ENCODE measurements at regions not wholly inside any gene's neighbourhood (a gene's known extent, or its start where the extent isn't known, plus 50 kb on each side); places are given as distances from the start of the nearest gene placed in this dataset.
"Not testable (repeated sequence)": the region's sequence is repeated elsewhere in the genome, so short reads cannot be mapped to it uniquely, and the experiment has no call there.

- no peak for DNase-seq (ENCODE audit: low read depth)
Observed at GRCh38 chr5:99314721-99315120, 385.9 kb upstream of the CHD1 start.

- no peak for DNase-seq (ENCODE audit: low read depth)
Observed at GRCh38 chr5:99308131-99308530, 379.3 kb upstream of the CHD1 start.

- no peak for DNase-seq (ENCODE audit: low read depth)
Observed at GRCh38 chr5:99305045-99305580, 376.3 kb upstream of the CHD1 start.

GRCh38 chr5:99285606-99286005 is 356.8 kb upstream of the CHD1 start:
- no peak for DNase-seq (ENCODE audit: low read depth)

GRCh38 chr5:99275128-99275527 is 346.3 kb upstream of the CHD1 start:
- no peak for DNase-seq (ENCODE audit: low read depth)

GRCh38 chr5:99272576-99272975 is 343.8 kb upstream of the CHD1 start:
- no peak for DNase-seq (ENCODE audit: low read depth)

GRCh38 chr5:99258819-99259218 is 330.0 kb upstream of the CHD1 start:
- no peak for DNase-seq (ENCODE audit: low read depth)

GRCh38 chr5:99248066-99248465 is 319.3 kb upstream of the CHD1 start:
- DNase-seq (ENCODE audit: low read depth), result no peak

- DNase-seq (ENCODE audit: low read depth), result no peak
Observed at GRCh38 chr5:99247346-99247745, 318.5 kb upstream of the CHD1 start.

GRCh38 chr5:99243111-99243510 is 314.3 kb upstream of the CHD1 start:
- no peak for DNase-seq (ENCODE audit: low read depth)

- DNase-seq (ENCODE audit: low read depth), result no peak
Observed at GRCh38 chr5:99239826-99240360, 311.1 kb upstream of the CHD1 start.

GRCh38 chr5:99191206-99191745 is 262.5 kb upstream of the CHD1 start:
- DNase-seq (ENCODE audit: low read depth), result no peak

- DNase-seq (ENCODE audit: low read depth), result no peak
Observed at GRCh38 chr5:99187611-99188010, 258.8 kb upstream of the CHD1 start.

GRCh38 chr5:99179206-99179605 is 250.4 kb upstream of the CHD1 start:
- no peak for DNase-seq (ENCODE audit: low read depth)

- no peak for DNase-seq (ENCODE audit: low read depth)
Observed at GRCh38 chr5:99177796-99178195, 249.0 kb upstream of the CHD1 start.

- DNase-seq (ENCODE audit: low read depth), result no peak
Observed at GRCh38 chr5:99176186-99176585, 247.4 kb upstream of the CHD1 start.

GRCh38 chr5:99169309-99169708 is 240.5 kb upstream of the CHD1 start:
- no peak for DNase-seq (ENCODE audit: low read depth)

GRCh38 chr5:99161538-99161937 is 232.7 kb upstream of the CHD1 start:
- DNase-seq (ENCODE audit: low read depth), result not testable (repeated sequence)

- no peak for DNase-seq (ENCODE audit: low read depth)
Observed at GRCh38 chr5:99156688-99157087, 227.9 kb upstream of the CHD1 start.

- not testable (repeated sequence) for DNase-seq (ENCODE audit: low read depth)
Observed at GRCh38 chr5:99143283-99143795, 214.5 kb upstream of the CHD1 start.

GRCh38 chr5:99141534-99142128 is 212.8 kb upstream of the CHD1 start:
- no peak for DNase-seq (ENCODE audit: low read depth)

GRCh38 chr5:99138911-99139310 is 210.1 kb upstream of the CHD1 start:
- no peak for DNase-seq (ENCODE audit: low read depth)

GRCh38 chr5:99133921-99134320 is 205.1 kb upstream of the CHD1 start:
- DNase-seq (ENCODE audit: low read depth), result no peak

All from fibroblast of the conjunctiva (primary cell).